MM.1S (cell line): ENCODE measurements at regions not wholly inside any gene's neighbourhood (a gene's known extent, or its start where the extent isn't known, plus 50 kb on each side); places are given as distances from the start of the nearest gene placed in this dataset.

Source experiments
- EZH2 ChIP-seq: fragments of 300-600 bp; sonication (generic); optimal IDR thresholded peaks from 2 replicates; pipeline ENCODE3; 2017; ENCODE audit warnings: low read depth, mild to moderate bottlenecking, antibody characterized with exemption, low read length, mixed read lengths
- EZH2phosphoT487 ChIP-seq: fragments of 300-600 bp; sonication (generic); IDR thresholded peaks from 2 replicates; pipeline ENCODE4 v1.6.1; 2018; ENCODE audit warnings: antibody characterized with exemption, low read length
- TF ChIP-seq, protein P1 (sequence below): fragments of 300-600 bp; sonication (generic); IDR thresholded peaks from 2 replicates; pipeline ENCODE4 v1.5.1; 2016; ENCODE audit warnings: antibody characterized with exemption, low read length, mixed read lengths

DNA sequence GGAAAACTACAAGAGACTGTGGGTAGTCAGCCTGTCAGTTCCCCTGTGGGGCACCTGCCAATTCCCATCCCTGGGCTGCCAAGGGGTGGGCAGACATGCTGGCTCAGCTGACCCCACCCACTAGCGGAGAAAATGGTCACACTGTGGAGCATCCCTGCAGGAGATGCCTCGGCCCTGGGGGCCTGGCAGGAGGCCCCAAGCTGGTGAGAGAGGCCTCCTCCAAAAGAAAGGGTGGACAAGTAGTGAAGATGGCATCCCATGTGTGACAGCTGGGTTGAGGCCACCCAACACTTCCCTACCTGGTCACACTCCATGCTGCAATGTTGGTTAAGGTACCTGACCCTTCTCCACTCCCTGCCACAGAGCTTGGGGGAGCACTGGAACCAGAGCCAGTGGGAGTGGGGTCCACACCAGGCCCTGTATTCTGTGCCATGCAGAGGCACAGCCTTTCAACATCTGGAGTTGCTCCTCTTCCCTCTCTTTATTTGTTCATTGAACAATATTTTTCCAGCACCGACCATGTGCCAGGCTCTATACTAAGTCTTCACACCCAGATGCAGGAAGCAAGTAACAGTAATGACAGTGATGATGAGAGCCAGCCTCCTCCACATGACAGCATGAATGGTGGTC, 59.5 kb downstream of the KLHDC7A start:
- TF ChIP-seq, protein P1, sequence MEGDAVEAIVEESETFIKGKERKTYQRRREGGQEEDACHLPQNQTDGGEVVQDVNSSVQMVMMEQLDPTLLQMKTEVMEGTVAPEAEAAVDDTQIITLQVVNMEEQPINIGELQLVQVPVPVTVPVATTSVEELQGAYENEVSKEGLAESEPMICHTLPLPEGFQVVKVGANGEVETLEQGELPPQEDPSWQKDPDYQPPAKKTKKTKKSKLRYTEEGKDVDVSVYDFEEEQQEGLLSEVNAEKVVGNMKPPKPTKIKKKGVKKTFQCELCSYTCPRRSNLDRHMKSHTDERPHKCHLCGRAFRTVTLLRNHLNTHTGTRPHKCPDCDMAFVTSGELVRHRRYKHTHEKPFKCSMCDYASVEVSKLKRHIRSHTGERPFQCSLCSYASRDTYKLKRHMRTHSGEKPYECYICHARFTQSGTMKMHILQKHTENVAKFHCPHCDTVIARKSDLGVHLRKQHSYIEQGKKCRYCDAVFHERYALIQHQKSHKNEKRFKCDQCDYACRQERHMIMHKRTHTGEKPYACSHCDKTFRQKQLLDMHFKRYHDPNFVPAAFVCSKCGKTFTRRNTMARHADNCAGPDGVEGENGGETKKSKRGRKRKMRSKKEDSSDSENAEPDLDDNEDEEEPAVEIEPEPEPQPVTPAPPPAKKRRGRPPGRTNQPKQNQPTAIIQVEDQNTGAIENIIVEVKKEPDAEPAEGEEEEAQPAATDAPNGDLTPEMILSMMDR = no peak
- TF ChIP-seq EZH2phosphoT487 (no peak), EZH2 (no peak)
